Calu3 (cell line): ENCODE measurements at regions not wholly inside any gene's neighbourhood (a gene's known extent, or its start where the extent isn't known, plus 50 kb on each side); places are given as distances from the start of the nearest gene placed in this dataset.

Source experiments
- BruUV-seq: library from RNA; stranded (reverse); fragments of 400-500 nt; replicated peaks from 2 replicates; lab custom pipeline; 2021; lab: Mats Ljungman, UMichigan
- CTCF ChIA-PET: fragments of 300-600 bp; sonication (Branson Sonifier 250); formaldehyde crosslinking; loops from one replicate; lab custom pipeline; 2022; ENCODE audit warnings: antibody characterized with exemption; lab: Charles Lee
- DNase-seq: peaks from one replicate; pipeline ENCODE4 v3.0.0; 2022
- H3K27ac Mint-ChIP-seq: one replicate; pipeline ENCODE4 v1.8.0; 2022; ENCODE audit warnings: mixed read lengths; ENCODE audit not compliant: unreplicated experiment
- H3K27me3 Mint-ChIP-seq: one replicate; pipeline ENCODE4 v1.8.0; 2022; ENCODE audit warnings: mixed read lengths; ENCODE audit not compliant: unreplicated experiment
- H3K36me3 Mint-ChIP-seq: one replicate; pipeline ENCODE4 v1.8.0; 2022; ENCODE audit warnings: mild to moderate bottlenecking, moderate library complexity, mixed read lengths; ENCODE audit not compliant: insufficient read depth, unreplicated experiment
- H3K4me1 Mint-ChIP-seq: one replicate; pipeline ENCODE4 v1.8.0; 2022; ENCODE audit warnings: mild to moderate bottlenecking, low read depth, mixed read lengths; ENCODE audit not compliant: unreplicated experiment
- H3K4me3 Mint-ChIP-seq: one replicate; pipeline ENCODE4 v1.8.0; 2022; ENCODE audit warnings: mild to moderate bottlenecking, low read depth, moderate library complexity, mixed read lengths; ENCODE audit not compliant: unreplicated experiment
- H3K9me3 Mint-ChIP-seq: one replicate; pipeline ENCODE4 v1.8.0; 2022; ENCODE audit warnings: low read depth, mixed read lengths; ENCODE audit not compliant: unreplicated experiment
- CTCF ChIP-seq: fragments of 200-600 bp; IDR thresholded peaks from one replicate; pipeline ENCODE4 v1.8.0; 2022; ENCODE audit warnings: antibody characterized with exemption; ENCODE audit not compliant: unreplicated experiment
- intact Hi-C: fragments of 100-400 bp; cut with micrococcal nuclease; formaldehyde crosslinking; loops from one replicate; pipeline ENCODE4 v1.10.0; 2022; ENCODE audit not compliant: unreplicated experiment

- intact Hi-C loops, result no loop called here
- H3K4me1 Mint-ChIP-seq, result no peaks in the 10 kb centered on the region
- no peak overlapping the region for H3K27ac Mint-ChIP-seq
- no peak overlapping the region for H3K4me3 Mint-ChIP-seq
- no TSS peak for BruUV-seq
- peaks cover 34% of the 10 kb centered on the region for H3K9me3 Mint-ChIP-seq
- TF ChIP-seq CTCF, result no peak
- DNase-seq, result no peak
- CTCF ChIA-PET, result no interaction called here
- no peaks in the 10 kb centered on the region for H3K27me3 Mint-ChIP-seq
- no peaks in the 10 kb centered on the region for H3K36me3 Mint-ChIP-seq
Measured at GRCh38 chr2:5751873-5752482, 59.8 kb downstream of the SOX11 start.

- BruUV-seq, result no TSS peak
- Mint-ChIP-seq H3K27ac (no peak overlapping the region), H3K36me3 (no peaks in the 10 kb centered on the region)
Measured at GRCh38 chr2:5756272-5756671, 64.1 kb downstream of the SOX11 start.

GRCh38 chr2:5758346-5758745 lies 66.2 kb downstream of the SOX11 start:
- TF ChIP-seq CTCF, result no peak
- Mint-ChIP-seq H3K27me3 (no peaks in the 10 kb centered on the region), H3K4me1 (no peaks in the 10 kb centered on the region), H3K9me3 (peaks cover 16% of the 10 kb centered on the region), H3K4me3 (no peak overlapping the region), H3K27ac (no peak overlapping the region), H3K36me3 (no peaks in the 10 kb centered on the region)
- intact Hi-C loops, result no loop called here
- CTCF ChIA-PET, result no interaction called here
- no TSS peak for BruUV-seq
- no peak for DNase-seq

More at GRCh38 chr2:5756272-5756671, 64.1 kb downstream of the SOX11 start:
- intact Hi-C loops, result no loop called here
- H3K4me3 Mint-ChIP-seq, result no peak overlapping the region
- CTCF ChIA-PET, result no interaction called here
- no peak for DNase-seq
- no peaks in the 10 kb centered on the region for H3K4me1 Mint-ChIP-seq
- H3K9me3 Mint-ChIP-seq, result peaks cover 19% of the 10 kb centered on the region
- no peak for TF ChIP-seq CTCF
- H3K27me3 Mint-ChIP-seq, result no peaks in the 10 kb centered on the region

DNA sequence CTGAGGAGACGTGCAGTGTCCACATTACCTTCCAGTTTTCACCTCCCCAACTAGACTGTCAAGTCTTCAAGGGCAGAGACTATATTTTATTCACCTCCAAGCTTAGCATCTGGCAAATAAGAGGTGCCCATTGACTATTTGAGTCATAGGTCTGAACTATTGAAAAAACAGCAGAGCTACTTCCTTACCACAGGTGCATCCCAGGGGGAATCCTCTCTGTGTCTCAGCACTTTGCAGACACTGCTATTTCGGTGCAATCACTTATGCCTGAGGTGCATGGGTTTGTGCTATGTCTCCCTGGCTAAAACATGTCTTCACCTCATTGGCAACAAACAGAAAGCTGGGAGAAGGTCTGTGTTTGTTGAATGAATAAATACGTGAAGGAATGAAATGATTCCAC lies 67.8 kb downstream of the SOX11 start:
- DNase-seq, result no peak
- BruUV-seq, result no TSS peak
- TF ChIP-seq CTCF, result no peak
- Mint-ChIP-seq H3K4me3 (no peak overlapping the region), H3K4me1 (no peaks in the 10 kb centered on the region), H3K27ac (no peak overlapping the region), H3K9me3 (peaks cover 10% of the 10 kb centered on the region), H3K36me3 (no peaks in the 10 kb centered on the region), H3K27me3 (no peaks in the 10 kb centered on the region)
- CTCF ChIA-PET, result no interaction called here
- intact Hi-C loops, result no loop called here
